ENCODE measurements at regions not wholly inside any gene's neighbourhood (a gene's known extent, or its start where the extent isn't known, plus 50 kb on each side); places are given as distances from the start of the nearest gene placed in this dataset.

DNA sequence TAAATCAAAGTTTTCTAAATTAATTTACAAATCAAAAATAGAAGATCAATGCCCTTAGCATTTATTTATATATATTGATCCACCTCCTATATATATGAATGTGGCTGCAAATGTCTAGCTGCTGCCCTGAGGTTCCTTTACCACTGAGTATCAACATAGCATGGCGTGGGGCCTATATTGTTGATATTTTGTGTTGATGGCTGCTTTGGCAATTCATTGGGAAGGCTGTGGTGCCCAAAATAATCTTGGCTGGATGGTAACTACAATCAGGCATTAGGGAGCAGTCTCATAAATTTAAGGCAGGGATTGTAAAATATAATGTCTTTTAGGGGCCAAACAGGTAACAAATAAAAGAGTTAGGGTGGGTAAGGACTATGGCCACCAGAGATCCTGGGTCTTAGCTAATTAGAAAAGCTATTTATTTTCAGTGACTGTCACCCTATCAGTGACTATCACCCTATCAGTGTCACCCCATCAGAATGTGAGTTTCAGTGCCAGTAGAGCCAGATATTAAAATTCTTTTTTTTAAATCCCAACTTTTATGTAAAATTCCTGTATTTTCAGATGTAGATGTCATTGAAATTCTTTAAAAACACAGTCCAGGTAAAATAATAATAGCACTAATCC, 190.7 kb upstream of the PCSK5 start:
- H3K4me3 ChIP-seq (ENCODE audit: low read depth, low read length) = no peak overlapping the region
- DNase-seq (ENCODE audit: low read depth) = no peak
- TF ChIP-seq, protein P1, sequence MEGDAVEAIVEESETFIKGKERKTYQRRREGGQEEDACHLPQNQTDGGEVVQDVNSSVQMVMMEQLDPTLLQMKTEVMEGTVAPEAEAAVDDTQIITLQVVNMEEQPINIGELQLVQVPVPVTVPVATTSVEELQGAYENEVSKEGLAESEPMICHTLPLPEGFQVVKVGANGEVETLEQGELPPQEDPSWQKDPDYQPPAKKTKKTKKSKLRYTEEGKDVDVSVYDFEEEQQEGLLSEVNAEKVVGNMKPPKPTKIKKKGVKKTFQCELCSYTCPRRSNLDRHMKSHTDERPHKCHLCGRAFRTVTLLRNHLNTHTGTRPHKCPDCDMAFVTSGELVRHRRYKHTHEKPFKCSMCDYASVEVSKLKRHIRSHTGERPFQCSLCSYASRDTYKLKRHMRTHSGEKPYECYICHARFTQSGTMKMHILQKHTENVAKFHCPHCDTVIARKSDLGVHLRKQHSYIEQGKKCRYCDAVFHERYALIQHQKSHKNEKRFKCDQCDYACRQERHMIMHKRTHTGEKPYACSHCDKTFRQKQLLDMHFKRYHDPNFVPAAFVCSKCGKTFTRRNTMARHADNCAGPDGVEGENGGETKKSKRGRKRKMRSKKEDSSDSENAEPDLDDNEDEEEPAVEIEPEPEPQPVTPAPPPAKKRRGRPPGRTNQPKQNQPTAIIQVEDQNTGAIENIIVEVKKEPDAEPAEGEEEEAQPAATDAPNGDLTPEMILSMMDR (conservative IDR thresholded peaks at IDR 0.05; ENCODE audit: low read depth, low read length) = no peak

DNA sequence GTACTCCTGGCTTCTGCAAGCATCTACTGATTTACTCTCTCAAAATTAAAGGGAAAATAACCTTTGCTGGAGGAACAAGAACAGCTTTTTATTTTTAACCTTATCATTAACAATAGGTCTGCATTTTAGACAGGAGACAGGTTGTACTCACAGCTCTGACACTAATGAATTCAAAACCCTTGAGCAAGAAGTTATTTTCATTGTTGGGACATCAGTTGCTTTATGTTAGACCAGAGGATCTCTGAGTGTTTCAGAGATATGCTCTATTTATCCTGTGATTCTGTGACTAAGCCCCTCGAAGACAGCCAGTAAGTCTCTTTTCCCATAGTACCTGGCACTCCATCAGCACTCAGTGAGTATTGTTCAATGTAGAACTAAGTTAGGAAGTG, 190.2 kb upstream of the PCSK5 start:
- no peak for DNase-seq (ENCODE audit: low read depth)

DNA sequence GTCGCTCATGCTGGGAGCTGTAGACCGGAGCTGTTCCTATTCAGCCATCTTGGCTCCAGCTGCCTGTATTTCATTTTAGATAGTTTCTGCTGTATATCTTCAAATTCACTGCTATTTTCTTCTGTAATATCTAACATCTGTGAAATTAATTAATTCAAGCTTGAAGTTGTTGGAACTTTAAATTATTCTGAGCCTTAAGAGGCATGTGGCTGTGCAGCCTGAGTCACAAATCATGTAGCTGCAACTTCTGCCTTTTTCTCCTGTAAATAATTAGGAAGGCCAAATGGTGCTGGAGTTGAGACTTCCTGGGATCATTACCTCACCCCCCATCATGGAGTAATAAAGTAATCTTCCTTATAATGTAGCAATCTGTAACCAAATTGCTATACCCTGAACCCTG, 183.3 kb upstream of the PCSK5 start:
- TF ChIP-seq, protein P1 (conservative IDR thresholded peaks at IDR 0.05; ENCODE audit: low read depth, low read length) = no peak
- no peak for DNase-seq (ENCODE audit: low read depth)

More for the DNA sequence above, 190.2 kb upstream of the PCSK5 start:
- TF ChIP-seq, protein P1 (conservative IDR thresholded peaks at IDR 0.05; ENCODE audit: low read depth, low read length) = no peak
- H3K4me3 ChIP-seq (ENCODE audit: low read depth, low read length) = no peak overlapping the region

DNA sequence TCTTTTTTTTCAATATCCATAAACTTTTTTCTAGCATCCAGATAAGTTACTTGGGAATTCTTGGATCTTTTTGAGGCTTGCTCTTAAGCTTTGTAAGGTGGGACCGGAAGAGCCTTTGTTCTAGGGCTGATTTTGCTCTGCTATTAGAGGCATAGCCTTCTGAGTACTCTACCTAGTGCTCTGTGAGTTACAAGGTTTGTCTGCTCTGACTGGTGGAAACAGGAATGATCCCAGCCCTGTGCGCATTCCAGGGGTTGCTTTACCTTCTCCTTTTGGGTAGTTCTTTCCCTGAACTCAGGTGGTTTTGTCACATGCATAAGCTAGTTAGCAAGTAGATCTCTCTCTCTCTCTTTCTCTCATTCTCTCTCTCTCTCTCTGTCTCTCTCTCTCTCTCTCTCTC, 180.8 kb upstream of the PCSK5 start:
- TF ChIP-seq, protein P1 (conservative IDR thresholded peaks at IDR 0.05; ENCODE audit: low read depth, low read length) = no peak
- no peak overlapping the region for H3K4me3 ChIP-seq (ENCODE audit: low read depth, low read length)
- no peak for DNase-seq (ENCODE audit: low read depth)

More for the DNA sequence above, 183.3 kb upstream of the PCSK5 start:
- no peak overlapping the region for H3K4me3 ChIP-seq (ENCODE audit: low read depth, low read length)

DNA sequence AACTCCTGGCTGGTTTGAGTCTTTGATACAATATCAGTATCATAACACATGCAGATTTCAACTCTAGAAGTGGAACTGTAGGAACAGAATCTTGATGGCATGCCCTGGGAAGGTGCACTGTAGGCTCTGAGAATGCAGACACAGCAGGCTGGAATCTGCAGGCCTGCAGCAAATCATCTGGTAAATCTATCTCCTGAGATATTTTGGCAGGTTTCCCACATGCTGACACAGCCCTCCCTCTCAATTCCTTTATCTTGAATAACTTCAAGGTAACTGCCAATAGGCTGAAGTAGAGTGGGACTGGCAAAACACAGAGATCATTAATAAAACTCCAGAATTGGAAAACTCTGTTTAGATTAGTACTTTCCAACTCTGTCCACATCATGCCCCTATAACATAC, 177.8 kb upstream of the PCSK5 start:
- TF ChIP-seq, protein P1 (conservative IDR thresholded peaks at IDR 0.05; ENCODE audit: low read depth, low read length) = no peak
- peak; percentile 60 for DNase-seq (ENCODE audit: low read depth)
- H3K4me3 ChIP-seq (ENCODE audit: low read depth, low read length) = no peak overlapping the region

DNA sequence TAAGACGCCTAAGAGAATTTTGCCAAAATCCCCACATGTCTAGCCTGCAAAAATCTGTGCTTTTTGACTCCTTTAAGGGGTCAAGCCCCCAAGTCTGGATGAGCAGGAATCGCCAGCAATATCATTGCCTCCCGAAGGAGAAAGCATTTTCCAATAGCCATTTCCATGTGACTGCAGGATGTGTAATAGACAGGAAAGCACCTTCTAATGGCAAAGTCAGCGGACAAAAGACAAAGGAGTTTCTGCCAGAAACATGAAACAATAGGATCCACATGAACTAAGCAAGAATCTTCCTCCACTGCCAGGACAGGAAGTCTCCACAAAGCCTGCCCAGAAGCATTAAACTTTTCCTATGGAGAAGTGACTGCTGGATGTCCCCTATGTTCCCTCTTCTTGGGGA, 177.1 kb upstream of the PCSK5 start:
- no peak overlapping the region for H3K4me3 ChIP-seq (ENCODE audit: low read depth, low read length)
- TF ChIP-seq, protein P1 (conservative IDR thresholded peaks at IDR 0.05; ENCODE audit: low read depth, low read length) = no peak
- DNase-seq (ENCODE audit: low read depth) = no peak

DNA sequence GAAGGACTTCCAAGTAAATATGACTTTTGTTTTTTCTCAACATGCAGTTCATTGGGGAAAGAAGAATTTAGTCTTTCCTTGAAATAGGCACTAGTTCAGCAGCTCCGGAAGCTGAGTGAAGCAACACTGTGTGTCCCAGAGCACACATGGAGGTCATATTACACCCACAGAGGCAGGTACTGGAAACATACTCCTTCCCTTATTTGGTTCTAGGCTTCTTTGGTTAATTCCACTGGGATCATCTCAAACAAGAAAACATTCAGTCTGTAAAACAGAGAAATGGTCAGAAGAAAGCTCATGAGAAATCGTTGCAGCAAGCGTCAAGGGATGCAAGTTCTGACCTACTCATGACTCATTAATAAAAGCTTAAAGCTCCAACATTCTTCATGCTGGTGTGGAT, 175.1 kb upstream of the PCSK5 start:
- DNase-seq (ENCODE audit: low read depth) = peak; percentile 73
- TF ChIP-seq, protein P1 (conservative IDR thresholded peaks at IDR 0.05; ENCODE audit: low read depth, low read length) = no peak

More for the DNA sequence above, 175.1 kb upstream of the PCSK5 start:
- H3K4me3 ChIP-seq (ENCODE audit: low read depth, low read length) = no peak overlapping the region
